Suprapubic skin (tissue), 4 donors: ENCODE measurements at regions not wholly inside any gene's neighbourhood (a gene's known extent, or its start where the extent isn't known, plus 50 kb on each side); places are given as distances from the start of the nearest gene placed in this dataset.

ENCODE experiments used
- CTCF ChIP-seq, 2 donors: fragments of 200-600 bp in 1 of 2; fragments of 450-650 bp in 1 of 2; sonication (generic) in 1 of 2; IDR thresholded peaks; one replicate each; pipeline ENCODE4 v1.5.1; 2016 to 2019; ENCODE audit warnings: antibody characterized with exemption in 2 of 2, mild to moderate bottlenecking in 1 of 2, moderate library complexity in 1 of 2
- EP300 ChIP-seq: sonication (generic); formaldehyde crosslinking; IDR thresholded peaks from one replicate; pipeline ENCODE4 v1.6.1; 2017; ENCODE audit warnings: antibody characterized with exemption
- POLR2A ChIP-seq, 2 donors: fragments of 450-650 bp; IDR thresholded peaks; one replicate each; pipeline ENCODE4 v1.6.1; 2017; ENCODE audit warnings: antibody characterized with exemption in 2 of 2, mild to moderate bottlenecking in 2 of 2, moderate library complexity in 2 of 2
- POLR2AphosphoS5 ChIP-seq, 3 donors: sonication (generic); formaldehyde crosslinking; IDR thresholded peaks; one replicate each; pipeline ENCODE4 v1.6.1; 2017; ENCODE audit warnings: antibody characterized with exemption in 3 of 3

- TF ChIP-seq CTCF (IDR thresholded peaks at IDR 0.05), result no peak
- no peak for TF ChIP-seq POLR2A (IDR thresholded peaks at IDR 0.05)
- no peak for TF ChIP-seq EP300
- no peak for TF ChIP-seq POLR2AphosphoS5 (IDR thresholded peaks at IDR 0.05)
Observed at GRCh38 chr7:348962-349743, 59.2 kb downstream of the FOXL3 start.
